ENCODE measurements at regions not wholly inside any gene's neighbourhood (a gene's known extent, or its start where the extent isn't known, plus 50 kb on each side); places are given as distances from the start of the nearest gene placed in this dataset.

- no peak for TF ChIP-seq POLR2AphosphoS5 (IDR thresholded peaks at IDR 0.05)
- no peak for TF ChIP-seq POLR2A (IDR thresholded peaks at IDR 0.05)
- no peak for TF ChIP-seq EP300 (IDR thresholded peaks at IDR 0.05)
- TF ChIP-seq, protein P1, sequence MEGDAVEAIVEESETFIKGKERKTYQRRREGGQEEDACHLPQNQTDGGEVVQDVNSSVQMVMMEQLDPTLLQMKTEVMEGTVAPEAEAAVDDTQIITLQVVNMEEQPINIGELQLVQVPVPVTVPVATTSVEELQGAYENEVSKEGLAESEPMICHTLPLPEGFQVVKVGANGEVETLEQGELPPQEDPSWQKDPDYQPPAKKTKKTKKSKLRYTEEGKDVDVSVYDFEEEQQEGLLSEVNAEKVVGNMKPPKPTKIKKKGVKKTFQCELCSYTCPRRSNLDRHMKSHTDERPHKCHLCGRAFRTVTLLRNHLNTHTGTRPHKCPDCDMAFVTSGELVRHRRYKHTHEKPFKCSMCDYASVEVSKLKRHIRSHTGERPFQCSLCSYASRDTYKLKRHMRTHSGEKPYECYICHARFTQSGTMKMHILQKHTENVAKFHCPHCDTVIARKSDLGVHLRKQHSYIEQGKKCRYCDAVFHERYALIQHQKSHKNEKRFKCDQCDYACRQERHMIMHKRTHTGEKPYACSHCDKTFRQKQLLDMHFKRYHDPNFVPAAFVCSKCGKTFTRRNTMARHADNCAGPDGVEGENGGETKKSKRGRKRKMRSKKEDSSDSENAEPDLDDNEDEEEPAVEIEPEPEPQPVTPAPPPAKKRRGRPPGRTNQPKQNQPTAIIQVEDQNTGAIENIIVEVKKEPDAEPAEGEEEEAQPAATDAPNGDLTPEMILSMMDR (IDR thresholded peaks at IDR 0.05) = no peak
Measured at GRCh38 chr12:42730291-42730690, 140.7 kb upstream of the PRICKLE1 start.
